HepG2 (cell line): ENCODE measurements at regions not wholly inside any gene's neighbourhood (a gene's known extent, or its start where the extent isn't known, plus 50 kb on each side); places are given as distances from the start of the nearest gene placed in this dataset.

ENCODE experiments used
- ATF2 ChIP-seq: sonication (generic); formaldehyde crosslinking; IDR thresholded peaks from 2 replicates; pipeline ENCODE4 v1.4.0; 2020; ENCODE audit warnings: missing genetic modification reagents
- HNRNPK ChIP-seq: fragments of 200-400 bp; formaldehyde crosslinking; IDR thresholded peaks from 2 replicates; pipeline ENCODE4 v1.6.1; 2018; ENCODE audit warnings: low read length, low read depth, moderate library complexity, mild to moderate bottlenecking; ENCODE audit not compliant: poor library complexity, severe bottlenecking
- MBNL3 ChIP-seq: fragments of 250-450 bp; sonication (Bioruptor Pico); conservative IDR thresholded peaks from 2 replicates; pipeline ENCODE4 v1.8.0; 2022; ENCODE audit warnings: mild to moderate bottlenecking, inconsistent platforms
- POGK ChIP-seq: sonication (generic); formaldehyde crosslinking; conservative IDR thresholded peaks from 2 replicates; pipeline ENCODE4 v1.8.0; 2022; ENCODE audit warnings: mild to moderate bottlenecking, moderate library complexity, missing genetic modification reagents
- RARA ChIP-seq: IDR thresholded peaks from 2 replicates; pipeline ENCODE4 v1.6.1; 2016; ENCODE audit warnings: missing genetic modification reagents, missing compliant biosample characterization
- SATB2 ChIP-seq: sonication (generic); formaldehyde crosslinking; IDR thresholded peaks from 2 replicates; pipeline ENCODE4 v1.5.0; 2020; ENCODE audit warnings: missing genetic modification reagents
- ZFX ChIP-seq: sonication (generic); formaldehyde crosslinking; IDR thresholded peaks from 2 replicates; pipeline ENCODE4 v1.4.0; 2020; ENCODE audit warnings: mild to moderate bottlenecking, low read depth, missing genetic modification reagents, moderate library complexity
- ZHX1 ChIP-seq: sonication (generic); formaldehyde crosslinking; IDR thresholded peaks from 2 replicates; pipeline ENCODE4 v1.8.1; 2022; ENCODE audit warnings: low read depth, mild to moderate bottlenecking, missing genetic modification reagents
- ZNF318 ChIP-seq: sonication (generic); formaldehyde crosslinking; IDR thresholded peaks from 2 replicates; pipeline ENCODE4 v1.4.0; 2020; ENCODE audit warnings: mild to moderate bottlenecking, missing genetic modification reagents
- ZNF430 ChIP-seq: sonication (generic); formaldehyde crosslinking; IDR thresholded peaks from 2 replicates; pipeline ENCODE4 v1.9.0; 2021; ENCODE audit warnings: mild to moderate bottlenecking, missing genetic modification reagents

- no peak for TF ChIP-seq ZHX1 (CRISPR knock-in tag)
- TF ChIP-seq ZNF318 (CRISPR knock-in tag) = no peak
- no peak for TF ChIP-seq SATB2 (CRISPR knock-in tag)
- no peak for TF ChIP-seq POGK (CRISPR knock-in tag)
- TF ChIP-seq ATF2 (CRISPR knock-in tag) = no peak
- TF ChIP-seq HNRNPK = no peak
- no peak for TF ChIP-seq MBNL3
- no peak for TF ChIP-seq ZNF430 (CRISPR knock-in tag)
- TF ChIP-seq RARA (CRISPR knock-in tag) = no peak
- 0 out of 2 replicates have a peak, but pooled peaks have one; percentile 25 for TF ChIP-seq ZFX (CRISPR knock-in tag)
These were observed 125.1 kb upstream of the SOX4 start (continued) for GRCh38 chr6:21468461-21468860.
